IgD-negative memory B cell (primary cell): ENCODE measurements at regions not wholly inside any gene's neighbourhood (a gene's known extent, or its start where the extent isn't known, plus 50 kb on each side); places are given as distances from the start of the nearest gene placed in this dataset.

Experiments used
- H3K27ac Mint-ChIP-seq, 3 donors: one replicate each; pipeline ENCODE4 v1.8.0; 2020 to 2022; ENCODE audit warnings: mild to moderate bottlenecking in 3 of 3, mixed read lengths in 3 of 3, moderate library complexity in 1 of 3
- H3K27me3 Mint-ChIP-seq: one replicate; pipeline ENCODE4 v1.8.0; 2021; ENCODE audit warnings: mixed read lengths
- H3K36me3 Mint-ChIP-seq: one replicate; pipeline ENCODE4 v1.8.0; 2020; ENCODE audit warnings: mild to moderate bottlenecking, mixed read lengths
- H3K4me1 Mint-ChIP-seq, 3 donors: one replicate each; pipeline ENCODE4 v1.8.0; 2020 to 2022; ENCODE audit warnings: mixed read lengths in 3 of 3, mild to moderate bottlenecking in 1 of 3
- H3K4me3 Mint-ChIP-seq, 4 donors: one replicate each; pipeline ENCODE4 v1.8.0; 2020 to 2022; ENCODE audit warnings: mild to moderate bottlenecking in 4 of 4, mixed read lengths in 4 of 4, moderate library complexity in 3 of 4
- H3K9me3 Mint-ChIP-seq, 3 donors: one replicate each; pipeline ENCODE4 v1.8.0; 2020 to 2021; ENCODE audit warnings: mixed read lengths in 3 of 3, mild to moderate bottlenecking in 1 of 3

GRCh38 chr12:75773377-75773776 lies 258.2 kb downstream of the PHLDA1 start:
- Mint-ChIP-seq H3K27me3 (no peaks in the 10 kb centered on the region), H3K4me3 (no peak overlapping the region), H3K36me3 (no peaks in the 10 kb centered on the region), H3K4me1 (peaks cover 7 to 12% (median 9%) of the 10 kb centered on the region in 3 donors), H3K27ac (no peak overlapping the region), H3K9me3 (no peaks in the 10 kb centered on the region)

GRCh38 chr12:75771023-75771422 lies 259.6 kb upstream of the KRR1 start:
- Mint-ChIP-seq H3K4me1 (peaks cover 7 to 12% (median 9%) of the 10 kb centered on the region in 3 donors), H3K27ac (no peak overlapping the region), H3K9me3 (no peaks in the 10 kb centered on the region), H3K4me3 (no peak overlapping the region), H3K36me3 (no peaks in the 10 kb centered on the region), H3K27me3 (no peaks in the 10 kb centered on the region)

DNA sequence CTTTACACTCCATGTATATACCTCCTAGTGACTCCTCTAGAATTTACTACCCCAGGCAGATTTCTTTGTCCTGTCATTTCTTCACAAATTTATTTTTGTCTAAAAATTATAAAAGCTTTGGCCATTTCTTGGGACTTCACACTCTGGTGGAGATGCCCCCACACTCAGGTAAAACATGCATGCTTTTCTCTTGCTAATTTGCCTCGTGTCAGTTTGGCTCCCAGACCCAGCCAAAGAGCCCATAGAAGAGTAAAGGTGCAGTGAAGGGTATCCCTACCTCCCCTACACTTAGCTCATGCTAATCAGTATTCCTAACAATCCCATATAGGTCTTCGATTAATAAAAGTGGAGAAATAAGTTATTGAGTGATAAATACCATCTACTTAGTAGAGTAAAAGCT lies 256.5 kb upstream of the KRR1 start:
- Mint-ChIP-seq H3K4me1 (peaks cover 0 to 5% (median 0%) of the 10 kb centered on the region in 3 donors), H3K27ac (no peak overlapping the region), H3K36me3 (no peaks in the 10 kb centered on the region), H3K27me3 (no peaks in the 10 kb centered on the region), H3K4me3 (no peak overlapping the region), H3K9me3 (no peaks in the 10 kb centered on the region)

DNA sequence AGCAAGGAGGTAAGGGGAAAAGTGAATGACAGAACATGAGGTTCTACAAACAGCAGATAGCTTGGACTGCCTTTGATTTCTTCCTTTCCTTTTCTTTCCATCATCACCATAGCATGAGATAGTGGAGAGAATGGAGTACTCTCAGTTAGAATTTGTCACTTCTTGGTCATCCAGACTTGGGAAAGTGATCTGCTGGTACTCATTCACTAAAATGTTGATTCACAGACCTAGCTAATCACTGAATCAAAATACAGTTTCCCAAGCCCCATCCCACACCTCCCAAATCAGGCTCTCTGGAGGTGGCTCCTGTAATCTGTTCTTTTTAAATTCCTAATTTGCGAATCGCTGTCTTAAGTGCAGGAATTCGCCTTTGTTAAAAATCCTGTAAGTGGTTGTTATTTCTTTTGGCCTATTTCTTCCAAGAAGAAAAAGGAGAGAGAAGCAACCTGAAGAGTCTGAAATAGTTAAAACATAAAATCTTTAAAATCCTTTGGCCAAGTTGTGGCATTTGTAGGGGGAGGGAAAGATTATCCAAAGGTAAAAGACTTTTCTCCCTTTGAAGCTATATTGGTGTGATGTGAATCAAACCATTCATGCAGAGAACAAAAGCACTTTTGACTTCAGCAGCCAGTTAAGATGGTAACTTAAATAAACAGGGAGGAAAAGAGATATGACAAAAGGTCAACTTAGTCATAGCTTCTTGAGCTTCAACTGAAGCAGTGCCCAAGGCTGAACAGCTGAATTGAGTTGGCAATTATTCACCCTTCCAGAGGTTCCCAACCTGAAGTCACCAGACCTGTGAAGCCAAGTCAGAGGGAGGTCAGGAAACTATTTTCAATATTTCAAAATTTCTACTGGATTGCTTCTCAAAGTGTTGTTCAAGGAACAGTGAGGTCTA lies 255.1 kb upstream of the KRR1 start:
- Mint-ChIP-seq H3K36me3 (no peaks in the 10 kb centered on the region), H3K27me3 (no peaks in the 10 kb centered on the region), H3K4me3 (no peak overlapping the region), H3K9me3 (no peaks in the 10 kb centered on the region), H3K27ac (no peak overlapping the region), H3K4me1 (no peaks in the 10 kb centered on the region)

DNA sequence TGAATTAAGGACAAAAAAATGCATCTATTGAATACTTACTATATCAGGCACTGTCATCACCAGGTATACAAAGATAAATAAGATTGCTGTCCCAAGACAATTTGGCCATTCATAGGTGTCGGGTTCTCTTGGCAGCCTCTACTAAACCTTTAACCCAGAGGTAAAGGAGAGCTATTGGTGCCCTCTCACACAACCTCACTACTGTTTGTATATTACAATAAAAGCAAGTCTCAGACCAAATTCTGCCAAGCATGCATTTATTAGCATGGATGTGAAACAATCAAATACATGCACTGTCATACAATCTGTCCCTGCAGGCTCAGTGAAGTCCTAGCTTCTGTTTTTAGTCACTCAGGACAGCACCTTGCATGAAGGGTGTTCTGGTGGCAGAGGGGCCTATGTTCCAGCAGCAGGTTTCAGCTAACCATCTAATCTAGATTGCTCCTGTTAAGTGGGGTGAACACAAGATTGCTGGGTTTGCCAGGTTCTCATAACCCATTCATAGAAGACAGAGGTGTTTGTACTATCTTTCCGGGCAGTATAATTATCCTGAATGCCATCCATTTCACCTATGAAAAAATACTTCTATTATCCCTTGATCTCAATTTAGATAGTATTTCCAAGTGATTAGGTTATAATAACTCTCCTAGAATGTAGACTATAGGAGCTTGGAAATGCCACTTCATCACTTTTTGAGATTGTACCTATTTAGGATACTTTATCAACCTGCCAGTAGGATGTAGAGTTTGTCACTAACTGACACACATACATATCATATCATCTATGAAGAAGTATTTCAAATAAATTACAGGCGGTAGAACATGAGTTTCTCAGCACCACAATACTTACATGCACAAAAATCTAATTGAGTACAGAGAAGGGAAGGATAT lies 254.0 kb upstream of the KRR1 start:
- no peaks in the 10 kb centered on the region for H3K36me3 Mint-ChIP-seq
- no peaks in the 10 kb centered on the region for H3K9me3 Mint-ChIP-seq
- no peak overlapping the region for H3K4me3 Mint-ChIP-seq
- no peaks in the 10 kb centered on the region for H3K4me1 Mint-ChIP-seq
- no peaks in the 10 kb centered on the region for H3K27me3 Mint-ChIP-seq
- no peak overlapping the region for H3K27ac Mint-ChIP-seq

- Mint-ChIP-seq H3K4me1 (no peaks in the 10 kb centered on the region), H3K27me3 (no peaks in the 10 kb centered on the region), H3K4me3 (no peak overlapping the region), H3K9me3 (no peaks in the 10 kb centered on the region), H3K27ac (no peak overlapping the region), H3K36me3 (no peaks in the 10 kb centered on the region)
Measured at GRCh38 chr12:75764091-75764841, 252.9 kb upstream of the KRR1 start.

- no peak overlapping the region for H3K27ac Mint-ChIP-seq
- no peak overlapping the region for H3K4me3 Mint-ChIP-seq
- no peaks in the 10 kb centered on the region for H3K36me3 Mint-ChIP-seq
- H3K4me1 Mint-ChIP-seq = no peaks in the 10 kb centered on the region
- H3K27me3 Mint-ChIP-seq = no peaks in the 10 kb centered on the region
- no peaks in the 10 kb centered on the region for H3K9me3 Mint-ChIP-seq
Measured at GRCh38 chr12:75760573-75761294, 249.3 kb upstream of the KRR1 start.

DNA sequence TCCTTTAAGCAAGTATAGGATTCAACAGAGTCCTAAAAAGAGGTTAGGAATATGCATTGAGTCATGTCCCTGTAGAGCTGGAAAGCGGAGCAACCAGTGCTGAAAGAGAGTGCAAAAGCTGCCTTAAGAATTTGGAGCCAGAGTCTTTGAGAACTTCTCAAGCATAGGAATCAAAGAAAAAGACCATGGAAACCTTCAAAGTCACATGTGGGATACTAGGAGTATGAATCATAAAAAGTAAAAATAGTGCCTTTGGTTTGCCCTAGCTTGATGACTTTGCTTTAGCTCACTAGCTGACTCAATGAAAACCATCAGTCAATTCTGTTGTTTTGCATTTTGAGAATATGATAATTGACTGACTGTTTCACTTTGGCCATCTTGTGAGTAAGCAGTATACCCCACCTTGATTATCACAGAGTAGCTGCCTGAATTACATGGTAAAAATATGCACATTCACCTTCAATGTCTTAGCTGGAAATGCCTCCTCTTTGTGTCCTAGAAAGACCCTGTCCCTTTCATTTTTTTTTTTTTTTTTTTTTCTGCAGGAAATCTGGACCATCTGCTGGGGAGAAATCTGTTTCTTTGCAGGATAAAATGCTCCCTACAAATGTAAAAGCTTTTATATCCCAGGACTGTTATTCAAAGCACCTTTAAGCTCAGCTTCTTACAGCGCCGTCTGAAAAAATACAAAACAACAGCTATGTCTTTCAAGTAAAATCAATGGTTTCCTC lies 248.6 kb upstream of the KRR1 start:
- H3K27ac Mint-ChIP-seq = no peak overlapping the region
- H3K27me3 Mint-ChIP-seq = no peaks in the 10 kb centered on the region
- no peaks in the 10 kb centered on the region for H3K36me3 Mint-ChIP-seq
- no peak overlapping the region for H3K4me3 Mint-ChIP-seq
- H3K9me3 Mint-ChIP-seq = no peaks in the 10 kb centered on the region
- no peaks in the 10 kb centered on the region for H3K4me1 Mint-ChIP-seq

DNA sequence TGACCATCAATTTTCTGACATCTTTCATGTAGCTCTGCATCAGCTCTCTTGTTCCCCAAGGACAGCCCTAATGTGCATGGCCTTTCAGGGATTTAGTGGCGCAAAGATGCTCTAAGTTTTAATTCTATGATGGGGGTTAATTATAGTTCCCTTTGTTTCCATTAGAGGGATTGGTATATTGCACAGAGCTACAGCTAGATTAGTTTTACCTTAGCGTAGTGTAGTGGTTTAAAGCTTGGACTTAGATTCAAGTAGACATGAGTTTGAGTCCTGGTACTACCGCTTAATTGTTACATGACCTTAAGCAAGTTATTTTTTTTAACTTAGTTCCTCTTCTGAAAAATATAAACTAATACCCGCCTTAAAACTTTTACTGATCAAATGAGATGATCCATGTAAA lies 247.8 kb upstream of the KRR1 start:
- H3K36me3 Mint-ChIP-seq = no peaks in the 10 kb centered on the region
- no peaks in the 10 kb centered on the region for H3K4me1 Mint-ChIP-seq
- no peak overlapping the region for H3K27ac Mint-ChIP-seq
- no peaks in the 10 kb centered on the region for H3K9me3 Mint-ChIP-seq
- no peaks in the 10 kb centered on the region for H3K27me3 Mint-ChIP-seq
- H3K4me3 Mint-ChIP-seq = no peak overlapping the region

- no peaks in the 10 kb centered on the region for H3K27me3 Mint-ChIP-seq
- no peaks in the 10 kb centered on the region for H3K36me3 Mint-ChIP-seq
- no peak overlapping the region for H3K27ac Mint-ChIP-seq
- no peak overlapping the region for H3K4me3 Mint-ChIP-seq
- H3K4me1 Mint-ChIP-seq = no peaks in the 10 kb centered on the region
- no peaks in the 10 kb centered on the region for H3K9me3 Mint-ChIP-seq
Measured at GRCh38 chr12:75756771-75757170, 245.4 kb upstream of the KRR1 start.

DNA sequence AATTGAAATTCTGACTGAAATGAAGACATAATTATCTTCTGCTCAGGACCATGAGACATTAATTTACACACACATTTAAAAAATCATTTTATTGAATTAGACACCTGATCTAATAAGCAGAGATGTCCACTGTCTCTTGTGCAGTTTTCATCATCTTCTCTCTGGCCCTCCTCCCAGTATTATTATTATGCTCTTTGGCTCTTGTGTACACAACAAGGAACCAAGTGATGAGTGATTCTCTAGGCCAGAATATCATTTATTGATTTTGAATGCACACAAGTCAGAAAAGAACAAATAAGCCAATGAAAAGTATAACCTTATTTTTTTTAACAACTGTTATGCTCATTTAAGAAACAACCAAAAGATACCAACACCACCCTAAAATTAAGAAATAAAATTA lies 244.7 kb upstream of the KRR1 start:
- Mint-ChIP-seq H3K27ac (no peak overlapping the region), H3K9me3 (no peaks in the 10 kb centered on the region), H3K4me1 (no peaks in the 10 kb centered on the region), H3K27me3 (no peaks in the 10 kb centered on the region), H3K36me3 (no peaks in the 10 kb centered on the region), H3K4me3 (no peak overlapping the region)

DNA sequence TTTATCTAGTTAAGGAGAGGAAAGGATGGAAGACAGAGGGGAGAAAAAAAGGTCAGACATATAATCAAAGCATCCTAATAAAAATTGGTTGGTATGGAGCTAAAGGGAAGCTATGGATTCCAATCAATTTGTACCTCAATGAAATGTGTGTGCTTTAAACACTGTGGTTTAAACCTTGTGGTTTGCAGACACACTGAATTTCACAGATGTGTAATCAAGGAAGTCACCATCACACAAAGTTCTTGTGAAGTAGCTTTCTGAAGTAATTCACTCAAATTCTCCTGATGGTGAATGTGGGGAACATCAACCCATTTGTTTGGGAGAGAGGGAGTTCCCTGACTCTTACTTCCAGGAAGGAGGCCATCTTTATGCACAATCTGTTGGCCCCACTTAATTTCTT lies 243.3 kb upstream of the KRR1 start:
- Mint-ChIP-seq H3K9me3 (no peaks in the 10 kb centered on the region), H3K36me3 (no peaks in the 10 kb centered on the region), H3K4me1 (no peaks in the 10 kb centered on the region), H3K27ac (no peak overlapping the region), H3K4me3 (no peak overlapping the region), H3K27me3 (no peaks in the 10 kb centered on the region)

GRCh38 chr12:75754141-75754540 lies 242.7 kb upstream of the KRR1 start:
- no peak overlapping the region for H3K4me3 Mint-ChIP-seq

More at GRCh38 chr12:75754141-75754540, 242.7 kb upstream of the KRR1 start:
- no peaks in the 10 kb centered on the region for H3K36me3 Mint-ChIP-seq
- H3K27me3 Mint-ChIP-seq = no peaks in the 10 kb centered on the region
- no peaks in the 10 kb centered on the region for H3K4me1 Mint-ChIP-seq
- H3K9me3 Mint-ChIP-seq = no peaks in the 10 kb centered on the region
- H3K27ac Mint-ChIP-seq = no peak overlapping the region
